NB4 (cell line): ENCODE measurements at regions not wholly inside any gene's neighbourhood (a gene's known extent, or its start where the extent isn't known, plus 50 kb on each side); places are given as distances from the start of the nearest gene placed in this dataset.

Experiments used
- TF ChIP-seq, protein P1 (sequence below): IDR thresholded peaks from one replicate; pipeline ENCODE4 v1.5.1; 2012; ENCODE audit warnings: low read depth, low read length
- TF ChIP-seq, protein P2 (sequence below): IDR thresholded peaks from 2 replicates; pipeline ENCODE4 v1.6.1; 2011; ENCODE audit warnings: low read depth, low read length

DNA sequence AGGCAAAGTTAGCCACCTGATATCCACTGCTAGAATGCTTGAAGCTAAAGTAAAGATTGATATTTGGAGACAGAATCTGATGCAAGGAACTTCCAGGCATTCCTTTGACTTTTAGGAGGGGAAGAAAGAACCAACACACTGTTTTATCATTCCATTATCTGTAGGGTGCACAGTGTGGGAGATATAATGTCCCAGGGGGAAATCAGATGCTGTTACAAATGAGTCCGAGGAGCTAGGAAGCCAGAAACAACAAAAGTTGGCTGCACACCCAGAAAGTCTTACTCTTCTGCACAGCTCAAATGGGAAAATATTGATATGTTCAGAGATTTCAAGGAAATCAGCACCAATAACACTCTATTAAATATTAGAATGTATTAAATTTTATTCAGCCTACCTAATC lies 113.6 kb upstream of the ROBO1 start:
- TF ChIP-seq, protein P1, sequence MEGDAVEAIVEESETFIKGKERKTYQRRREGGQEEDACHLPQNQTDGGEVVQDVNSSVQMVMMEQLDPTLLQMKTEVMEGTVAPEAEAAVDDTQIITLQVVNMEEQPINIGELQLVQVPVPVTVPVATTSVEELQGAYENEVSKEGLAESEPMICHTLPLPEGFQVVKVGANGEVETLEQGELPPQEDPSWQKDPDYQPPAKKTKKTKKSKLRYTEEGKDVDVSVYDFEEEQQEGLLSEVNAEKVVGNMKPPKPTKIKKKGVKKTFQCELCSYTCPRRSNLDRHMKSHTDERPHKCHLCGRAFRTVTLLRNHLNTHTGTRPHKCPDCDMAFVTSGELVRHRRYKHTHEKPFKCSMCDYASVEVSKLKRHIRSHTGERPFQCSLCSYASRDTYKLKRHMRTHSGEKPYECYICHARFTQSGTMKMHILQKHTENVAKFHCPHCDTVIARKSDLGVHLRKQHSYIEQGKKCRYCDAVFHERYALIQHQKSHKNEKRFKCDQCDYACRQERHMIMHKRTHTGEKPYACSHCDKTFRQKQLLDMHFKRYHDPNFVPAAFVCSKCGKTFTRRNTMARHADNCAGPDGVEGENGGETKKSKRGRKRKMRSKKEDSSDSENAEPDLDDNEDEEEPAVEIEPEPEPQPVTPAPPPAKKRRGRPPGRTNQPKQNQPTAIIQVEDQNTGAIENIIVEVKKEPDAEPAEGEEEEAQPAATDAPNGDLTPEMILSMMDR: no peak
- TF ChIP-seq, protein P2, sequence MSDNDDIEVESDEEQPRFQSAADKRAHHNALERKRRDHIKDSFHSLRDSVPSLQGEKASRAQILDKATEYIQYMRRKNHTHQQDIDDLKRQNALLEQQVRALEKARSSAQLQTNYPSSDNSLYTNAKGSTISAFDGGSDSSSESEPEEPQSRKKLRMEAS: no peak
